ENCODE measurements at regions not wholly inside any gene's neighbourhood (a gene's known extent, or its start where the extent isn't known, plus 50 kb on each side); places are given as distances from the start of the nearest gene placed in this dataset.

DNA sequence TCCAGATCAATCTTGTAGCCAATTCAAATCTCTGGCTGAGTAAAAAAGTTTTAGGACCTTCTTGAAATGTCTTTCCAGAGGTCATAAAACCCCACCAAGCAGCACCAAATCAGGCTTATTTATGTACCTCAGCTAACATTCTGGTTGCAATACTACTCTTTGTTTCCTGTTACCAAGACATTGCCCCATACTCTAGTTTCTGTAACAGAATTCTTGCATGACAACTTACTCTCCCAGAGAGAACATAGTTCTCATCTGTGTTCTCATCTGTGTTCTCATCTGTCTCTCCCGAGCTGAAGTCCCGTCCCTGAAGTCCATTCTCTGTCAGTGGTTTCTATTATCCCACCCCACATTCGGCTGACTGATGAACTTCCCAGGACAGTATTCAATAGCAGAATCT lies 1285.1 kb downstream of the XPNPEP1 start:
- CTCF ChIA-PET: no interaction called here

More for the DNA sequence above, 1285.1 kb downstream of the XPNPEP1 start:
- H3K9ac ChIP-seq (ENCODE audit: low read depth, low read length): no peak overlapping the region
- H3K56ac ChIP-seq (ENCODE audit: extremely low read depth, insufficient read depth, low read length): no peak overlapping the region
- H3K4ac ChIP-seq (ENCODE audit: low read depth, low read length): no peak overlapping the region
- H4K91ac ChIP-seq (ENCODE audit: insufficient read depth, low read depth, low read length): no peak overlapping the region
- no peak overlapping the region for H2BK20ac ChIP-seq (ENCODE audit: low read depth, low read length)
- WGBS, 2 experiments (ENCODE audit: extremely low coverage in 2 of 2, insufficient read length in 1 of 2): no CpG with 5 or more reads among the region's 3 CpGs
- intact Hi-C loops (cut with micrococcal nuclease): no loop called here
- TF ChIP-seq, protein P1, sequence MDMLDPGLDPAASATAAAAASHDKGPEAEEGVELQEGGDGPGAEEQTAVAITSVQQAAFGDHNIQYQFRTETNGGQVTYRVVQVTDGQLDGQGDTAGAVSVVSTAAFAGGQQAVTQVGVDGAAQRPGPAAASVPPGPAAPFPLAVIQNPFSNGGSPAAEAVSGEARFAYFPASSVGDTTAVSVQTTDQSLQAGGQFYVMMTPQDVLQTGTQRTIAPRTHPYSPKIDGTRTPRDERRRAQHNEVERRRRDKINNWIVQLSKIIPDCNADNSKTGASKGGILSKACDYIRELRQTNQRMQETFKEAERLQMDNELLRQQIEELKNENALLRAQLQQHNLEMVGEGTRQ (IDR thresholded peaks at IDR 0.05; ENCODE audit: low read depth, low read length): no peak
- TF ChIP-seq SMC3 (IDR thresholded peaks at IDR 0.05; ENCODE audit: low read depth, low read length) (no peak), MAZ (IDR thresholded peaks at IDR 0.05; ENCODE audit: borderline replicate concordance, low read depth, low read length) (no peak), RCOR1 (IDR thresholded peaks at IDR 0.05; ENCODE audit: insufficient replicate concordance, low read length) (no peak), RFX5 (IDR thresholded peaks at IDR 0.05; ENCODE audit: low read depth, low read length) (no peak), POLR2A (IDR thresholded peaks at IDR 0.05; ENCODE audit: low read depth, low read length) (no peak), BHLHE40 (IDR thresholded peaks at IDR 0.05; ENCODE audit: low read depth, low read length) (no peak), MXI1 (IDR thresholded peaks at IDR 0.05; ENCODE audit: borderline replicate concordance, low read depth, low read length) (no peak), MAFK (IDR thresholded peaks at IDR 0.05; ENCODE audit: low read depth, low read length) (no peak), NFE2L2 (IDR thresholded peaks at IDR 0.05; ENCODE audit: low read depth, low read length) (no peak), FOS (IDR thresholded peaks at IDR 0.05; ENCODE audit: low read depth, low read length) (no peak)
- no peak overlapping the region for H3K4me2 ChIP-seq (ENCODE audit: low read depth, low read length)
- no peak overlapping the region for H2AK9ac ChIP-seq (replicated peaks; ENCODE audit: low read depth, low read length, poor library complexity)
- no peak overlapping the region for H2BK15ac ChIP-seq (ENCODE audit: low read depth, low read length)
- H3K36me3 ChIP-seq (ENCODE audit: control insufficient read depth, insufficient read depth, low read length): no peaks in the 10 kb centered on the region
- H3K23ac ChIP-seq (ENCODE audit: low read depth, low read length): no peak overlapping the region
- DNase-seq (no peak), ATAC-seq (ENCODE audit: low read depth) (no peak)
- H3K27ac ChIP-seq (ENCODE audit: insufficient read depth, low read length): no peak overlapping the region
- no peak overlapping the region for H4K5ac ChIP-seq (ENCODE audit: low read depth, low read length)
- no peak overlapping the region for H2AFZ ChIP-seq (replicated peaks; ENCODE audit: low read length, poor library complexity)
- dilution Hi-C loops (cut with HindIII; ENCODE audit: low sequenced_read_pairs, unreplicated experiment): no loop called here
- H3K9me1 ChIP-seq (ENCODE audit: insufficient read depth, low read length): no peaks in the 10 kb centered on the region
- no peak overlapping the region for H4K8ac ChIP-seq (ENCODE audit: low read depth in 2 of 2, low read length in 2 of 2)
- H3K4me3 ChIP-seq (ENCODE audit: insufficient read depth, low read depth, low read length): no peak overlapping the region
- no peak overlapping the region for H3K14ac ChIP-seq (replicated peaks; ENCODE audit: low read depth, low read length)
- no peak overlapping the region for H2AK5ac ChIP-seq (ENCODE audit: low read depth, low read length)
- POLR2A ChIA-PET (ENCODE audit: unreplicated experiment): no interaction called here
- H2BK120ac ChIP-seq (ENCODE audit: low read depth, low read length): no peak overlapping the region
- H4K20me1 ChIP-seq (ENCODE audit: insufficient read depth, low read length): no peaks in the 10 kb centered on the region
- no TSS peak for BruUV-seq (replicated peaks)
- no peaks in the 10 kb centered on the region for H3K79me1 ChIP-seq (ENCODE audit: low read depth in 1 of 2, low read length in 2 of 2)
- no peak overlapping the region for H3K18ac ChIP-seq (ENCODE audit: low read depth, low read length)
- H3K4me1 ChIP-seq (ENCODE audit: control insufficient read depth, insufficient read depth, low read length): no peaks in the 10 kb centered on the region
- no peak overlapping the region for H2BK5ac ChIP-seq (ENCODE audit: low read depth, low read length, poor library complexity, severe bottlenecking)
- H3K27me3 ChIP-seq (ENCODE audit: control insufficient read depth, insufficient read depth, low read length): no peaks in the 10 kb centered on the region
- H3K9me3 ChIP-seq (ENCODE audit: control insufficient read depth, insufficient read depth, low read length): no peaks in the 10 kb centered on the region
- in situ Hi-C loops (cut with MboI; ENCODE audit: low sequenced_read_pairs): no loop called here

Data from IMR-90 (cell line).